HG03025 (cell line): ENCODE measurements at regions not wholly inside any gene's neighbourhood (a gene's known extent, or its start where the extent isn't known, plus 50 kb on each side); places are given as distances from the start of the nearest gene placed in this dataset.

Source experiments
- ATAC-seq: cut with Tn5 transposase; IDR thresholded peaks from one replicate; pipeline ENCODE4 v1.9.1; 2021; ENCODE audit warnings: mild to moderate bottlenecking, moderate library complexity; ENCODE audit not compliant: unreplicated experiment, low FRiP score

DNA sequence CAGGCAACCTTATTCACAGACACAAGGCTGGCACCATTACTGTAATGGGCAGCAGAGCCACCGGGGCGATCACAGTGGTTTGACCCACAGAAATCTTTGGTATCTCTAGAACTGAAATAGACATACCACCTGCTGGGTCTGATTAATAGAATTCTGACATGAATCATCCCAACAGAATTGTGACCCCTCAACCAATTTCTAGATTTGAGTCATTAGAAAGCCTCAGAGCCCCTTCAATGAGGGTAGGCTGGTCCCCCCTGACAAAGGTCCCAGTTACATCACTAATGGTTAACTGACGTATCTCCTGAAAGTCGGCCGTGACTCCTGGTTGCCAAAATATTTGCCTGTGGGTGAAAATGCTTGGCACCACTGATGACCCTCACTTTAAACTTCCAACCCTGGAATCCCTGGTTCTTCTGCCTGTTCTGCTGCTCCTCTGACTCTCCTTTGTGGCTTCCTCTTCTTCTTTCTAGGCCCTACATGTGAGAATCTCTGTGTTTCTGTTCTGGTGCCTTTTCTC lies 124.9 kb upstream of the ARID1B start:
- ATAC-seq: no peak

DNA sequence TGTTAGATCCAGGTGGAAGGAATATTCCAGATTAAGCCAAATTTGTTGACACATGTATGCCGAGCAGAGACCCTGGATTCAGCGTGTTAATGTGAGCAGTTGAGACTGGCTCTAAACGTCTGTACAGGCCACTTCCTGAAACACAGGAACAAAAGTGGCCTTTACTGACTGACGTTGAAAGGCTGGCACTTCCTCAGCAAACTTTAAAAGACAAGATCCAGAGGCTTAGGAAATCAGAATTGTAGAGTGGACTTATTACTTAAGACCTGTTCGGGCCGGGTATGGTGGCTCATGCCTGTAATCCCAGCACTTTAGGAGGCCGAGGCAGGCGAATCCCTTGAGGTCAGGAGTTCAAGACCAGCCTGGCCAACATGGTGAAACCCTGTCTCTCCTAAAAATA lies 125.7 kb upstream of the ARID1B start:
- no peak for ATAC-seq

DNA sequence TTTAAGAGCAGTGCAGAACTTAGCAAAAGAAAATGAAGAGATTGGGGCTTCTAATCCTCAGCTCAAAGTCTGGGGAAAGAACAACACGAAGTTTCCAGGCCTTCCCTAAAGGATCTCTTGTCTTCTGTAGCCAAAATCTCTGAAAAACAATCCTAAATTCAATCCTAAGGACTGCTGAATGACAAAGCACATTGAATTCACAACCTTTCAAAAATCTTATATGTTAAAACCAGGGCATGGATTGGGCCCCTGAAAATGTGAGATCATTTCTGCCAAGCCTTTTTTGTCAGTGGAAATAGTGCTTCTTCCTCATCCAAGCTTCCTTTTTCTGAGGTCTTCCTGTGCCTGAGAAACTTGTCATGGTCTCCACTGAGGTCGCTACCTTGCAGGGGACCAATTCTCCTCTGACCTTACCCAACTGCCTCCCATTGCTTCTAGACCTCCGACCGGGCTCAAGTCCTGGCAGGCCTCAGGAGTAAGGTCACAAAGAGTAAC lies 126.2 kb upstream of the ARID1B start:
- no peak for ATAC-seq

DNA sequence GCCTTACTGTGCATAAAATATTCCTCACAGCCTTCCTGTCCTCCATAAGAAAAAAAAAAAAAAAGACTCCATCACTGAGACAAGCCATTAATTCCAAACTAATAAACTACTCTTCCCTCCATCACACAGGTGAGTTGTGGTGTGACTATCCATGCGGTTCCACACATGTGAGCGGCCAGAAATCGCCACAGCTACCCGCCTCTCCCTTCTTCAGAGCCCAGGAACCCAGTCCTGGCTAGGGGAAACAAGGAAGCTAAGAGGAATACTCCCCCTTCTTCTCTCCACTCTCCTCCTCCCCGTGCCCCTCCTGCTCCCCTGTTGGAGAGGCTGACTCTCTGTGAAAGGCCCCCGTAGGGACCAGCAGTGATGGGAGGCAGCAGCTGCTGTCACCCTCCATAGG lies 128.6 kb upstream of the ARID1B start:
- ATAC-seq: no peak

DNA sequence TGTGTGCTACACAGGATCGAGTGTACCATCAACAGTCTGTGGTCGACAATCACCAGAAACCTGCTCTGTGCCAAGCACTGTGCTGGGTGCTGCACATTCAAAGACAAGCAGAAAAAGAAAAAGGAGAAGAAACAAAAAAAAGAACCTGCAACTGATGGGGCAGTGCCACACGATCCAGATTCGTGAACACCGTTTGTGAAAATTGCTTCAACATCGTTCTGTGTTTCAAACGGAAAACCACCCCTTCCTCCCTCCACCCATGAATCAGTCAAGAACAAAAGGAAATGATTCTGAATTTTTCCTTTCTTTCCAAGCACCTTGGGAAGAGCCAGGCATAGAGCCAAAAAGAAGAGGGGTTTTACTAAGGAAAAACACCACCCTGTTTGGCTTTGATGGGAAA lies 129.2 kb upstream of the ARID1B start:
- ATAC-seq: no peak

DNA sequence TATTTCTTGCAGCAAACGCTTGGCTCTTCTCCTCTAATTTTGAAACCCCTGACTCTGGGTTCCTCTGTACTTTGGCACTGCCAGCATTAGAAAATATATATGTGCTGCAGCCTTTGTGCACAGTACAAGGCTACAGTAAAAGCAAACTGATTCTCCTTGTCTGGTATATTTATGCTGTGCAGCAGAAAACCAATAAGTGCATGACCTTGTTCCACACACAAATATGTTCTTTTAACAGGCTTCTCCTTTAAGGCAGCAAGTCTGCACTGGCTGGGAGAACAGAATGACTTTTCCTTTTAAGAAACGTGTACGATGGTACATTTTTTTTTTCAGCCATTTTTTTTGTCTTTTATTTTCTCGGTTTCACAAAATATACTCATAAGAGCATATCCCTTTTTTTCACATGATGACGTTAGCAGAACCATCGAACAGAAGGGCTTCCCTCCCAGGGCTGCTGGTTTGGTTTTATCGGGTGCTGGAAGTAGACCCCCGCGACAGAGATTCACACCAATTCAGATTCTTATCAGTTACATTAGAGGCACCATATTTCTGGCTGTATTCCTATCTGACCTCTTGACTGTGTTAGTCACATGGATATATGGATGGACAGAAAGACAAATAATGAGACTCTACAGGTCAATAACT lies 129.9 kb upstream of the ARID1B start:
- ATAC-seq: no peak

DNA sequence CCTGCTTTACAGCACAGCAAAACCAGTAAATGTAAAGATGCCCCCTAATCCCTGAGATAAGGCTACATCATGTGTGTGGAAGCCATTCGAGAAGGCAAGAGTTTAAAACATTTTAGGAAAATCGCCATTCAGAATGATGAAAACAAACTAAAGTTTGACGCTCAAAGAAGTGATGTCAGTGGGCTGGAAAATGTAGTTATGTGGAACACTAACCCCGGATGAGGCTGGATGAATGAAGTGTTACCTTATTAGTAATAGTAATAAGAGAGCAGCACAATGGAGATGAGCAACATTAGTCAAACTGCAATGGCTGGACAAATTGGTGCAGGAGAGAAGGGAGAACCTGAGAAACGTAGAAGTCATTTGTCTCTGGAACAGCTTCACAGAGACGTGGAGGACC lies 130.7 kb upstream of the ARID1B start:
- no peak for ATAC-seq

DNA sequence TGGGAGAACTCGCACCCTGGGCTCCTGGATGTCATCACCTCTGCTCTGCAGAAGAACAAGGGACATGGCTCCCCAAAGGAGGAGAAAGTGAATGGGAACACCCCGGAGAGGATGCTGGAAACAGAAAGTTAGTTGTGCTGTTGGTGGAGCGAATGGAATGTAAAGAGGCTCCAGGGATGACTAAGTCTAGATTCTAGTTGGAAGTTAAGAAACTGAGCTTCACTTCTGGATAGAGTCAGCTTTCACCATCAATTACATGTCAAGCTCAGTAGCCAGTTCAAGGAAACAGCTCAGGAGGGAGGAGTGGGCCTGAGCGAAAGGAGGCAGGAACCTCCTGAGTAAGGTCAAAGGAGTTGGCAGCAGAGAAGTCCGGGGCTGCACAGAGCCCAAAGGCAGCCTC lies 132.1 kb upstream of the ARID1B start:
- ATAC-seq: no peak

DNA sequence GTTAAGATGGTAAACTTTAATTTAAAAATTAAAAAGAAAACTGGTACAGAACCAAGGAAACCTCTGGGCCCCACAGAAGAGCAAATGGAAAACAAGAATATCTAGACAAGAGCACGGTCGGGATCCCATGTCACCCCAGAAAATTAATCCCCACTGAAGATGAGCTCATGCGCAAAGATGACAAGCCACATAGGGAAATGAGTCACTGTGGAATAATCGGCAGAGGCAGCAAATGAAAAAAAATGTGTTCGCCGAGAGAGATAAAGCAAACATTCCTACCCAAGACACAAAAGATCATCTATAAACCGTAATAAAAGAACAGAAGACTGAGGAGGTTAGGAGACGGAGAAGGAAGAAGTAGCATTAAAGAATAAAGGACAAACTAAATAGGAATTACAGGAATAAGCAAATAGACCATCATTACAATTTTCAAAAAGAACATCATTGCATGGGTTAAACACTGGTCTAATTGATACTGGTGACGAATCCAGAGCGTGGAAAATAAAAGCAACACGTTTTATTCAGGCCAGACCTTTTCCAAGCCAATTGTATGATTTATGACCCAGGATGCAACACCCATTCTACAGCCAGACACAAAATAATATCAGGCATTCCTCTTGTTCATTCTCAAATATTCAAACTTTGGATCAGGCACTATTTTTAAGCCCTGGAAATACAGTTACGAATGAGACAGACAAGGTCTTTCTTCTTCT lies 138.0 kb upstream of the ARID1B start:
- no peak for ATAC-seq

DNA sequence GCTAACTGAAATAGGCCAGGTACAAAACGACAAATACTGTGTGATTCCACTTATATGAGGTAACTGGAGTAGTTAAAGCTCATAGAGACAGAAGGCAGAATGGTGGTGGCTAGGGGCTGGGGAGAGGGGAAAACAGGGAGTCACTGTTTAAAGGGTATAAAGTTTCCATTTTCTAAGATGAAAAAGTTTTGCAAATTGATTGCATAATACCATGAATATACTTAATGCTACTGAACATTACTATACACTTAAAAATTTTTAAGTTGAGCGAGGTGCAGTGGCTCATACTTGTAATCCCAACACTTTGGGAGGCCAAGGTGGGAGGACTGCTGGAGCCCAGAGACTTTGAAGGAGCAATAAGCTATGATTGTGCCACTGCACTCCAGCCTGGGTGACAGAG lies 138.6 kb upstream of the ARID1B start:
- no peak for ATAC-seq

DNA sequence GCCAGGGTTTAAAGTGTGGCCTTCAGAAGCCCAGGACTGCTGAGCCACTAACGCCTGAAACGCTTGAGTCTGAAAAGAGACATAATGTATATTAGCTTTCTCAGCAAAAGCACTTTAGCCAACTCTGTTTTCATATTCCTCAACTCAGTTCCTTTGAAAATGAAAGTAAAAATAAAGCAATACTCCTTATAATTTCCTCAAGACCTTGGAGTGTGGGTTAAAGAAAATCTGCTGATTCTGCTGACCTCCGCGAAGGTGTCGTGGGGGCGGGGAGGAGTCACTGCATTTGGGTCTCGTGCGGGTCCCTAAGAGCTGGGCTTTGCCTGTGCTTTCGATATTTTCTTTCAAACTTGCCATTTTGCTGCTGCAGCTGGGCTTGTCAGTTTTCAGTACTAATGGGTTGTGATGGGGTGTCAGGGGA lies 142.2 kb upstream of the ARID1B start:
- ATAC-seq: no peak

DNA sequence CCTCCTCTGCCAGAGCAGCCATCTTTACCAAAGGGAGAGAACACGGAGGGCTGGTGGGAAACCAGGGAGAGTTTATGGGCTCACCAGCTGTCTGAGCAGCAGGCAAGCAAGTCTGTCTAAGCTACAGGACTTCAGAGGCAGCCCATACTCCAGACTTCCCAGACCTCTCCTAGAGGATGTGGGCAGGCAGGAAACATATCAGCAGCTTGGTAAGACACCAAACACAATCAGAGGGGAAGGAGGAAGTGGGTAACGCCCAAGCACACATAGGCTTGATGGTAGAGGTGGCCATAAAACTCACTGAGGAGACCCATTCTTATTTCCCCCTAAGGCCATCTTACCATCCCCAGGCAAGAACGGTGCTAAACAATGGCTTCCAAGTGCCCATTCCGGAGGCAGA lies 143.1 kb upstream of the ARID1B start:
- no peak for ATAC-seq

DNA sequence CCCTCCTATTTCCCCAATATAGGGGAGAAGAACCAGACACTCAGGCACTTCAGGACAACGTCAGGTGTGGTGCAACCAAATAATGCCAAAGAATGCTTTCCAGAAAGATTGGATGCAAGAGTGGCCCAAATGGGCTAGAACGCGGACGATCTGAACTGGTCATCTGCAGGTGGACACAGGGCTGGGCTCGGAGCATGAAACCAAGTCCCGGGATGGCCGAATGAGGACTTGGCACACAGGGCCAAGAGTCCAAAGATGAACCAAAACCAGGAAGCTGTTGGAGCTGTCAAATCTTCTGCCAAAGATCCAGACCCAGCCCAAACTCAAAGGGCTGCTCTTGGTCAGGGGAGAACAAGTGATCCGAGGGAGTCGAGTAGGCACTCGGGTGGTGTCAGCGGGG lies 143.9 kb upstream of the ARID1B start:
- ATAC-seq: no peak

DNA sequence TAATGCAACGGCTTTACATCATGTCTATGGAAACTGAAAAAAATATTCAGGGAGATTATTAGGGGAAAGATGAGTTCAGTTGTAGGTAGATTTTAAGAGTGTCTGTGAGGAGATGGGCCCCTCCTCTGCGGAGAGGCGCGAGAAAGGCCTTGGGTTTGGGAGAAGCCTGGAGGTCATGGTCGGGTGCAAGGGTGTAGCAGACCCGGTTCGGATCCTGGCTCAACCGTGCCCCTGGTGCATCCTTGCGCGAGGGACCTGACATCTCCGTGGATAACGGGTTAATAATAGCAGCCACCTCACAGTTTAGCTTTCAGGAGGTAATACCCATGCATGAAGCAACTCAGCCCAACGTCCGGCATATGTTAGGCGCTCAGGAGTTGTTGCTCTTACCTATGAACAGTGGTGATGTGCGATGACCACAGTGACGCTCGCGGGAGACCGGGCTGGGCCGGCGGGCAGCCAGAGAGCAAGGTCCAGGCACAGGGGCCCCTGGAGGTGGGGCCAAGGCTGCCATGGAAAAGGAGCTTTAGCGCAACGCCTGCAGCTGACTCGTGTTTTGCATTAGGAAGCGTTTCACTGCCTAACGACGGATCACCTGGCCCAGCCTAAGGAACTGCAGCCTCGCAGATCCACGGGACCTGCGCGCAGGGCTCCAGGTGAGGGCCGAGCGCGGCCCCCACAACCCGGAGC lies 146.4 kb upstream of the ARID1B start:
- no peak for ATAC-seq

DNA sequence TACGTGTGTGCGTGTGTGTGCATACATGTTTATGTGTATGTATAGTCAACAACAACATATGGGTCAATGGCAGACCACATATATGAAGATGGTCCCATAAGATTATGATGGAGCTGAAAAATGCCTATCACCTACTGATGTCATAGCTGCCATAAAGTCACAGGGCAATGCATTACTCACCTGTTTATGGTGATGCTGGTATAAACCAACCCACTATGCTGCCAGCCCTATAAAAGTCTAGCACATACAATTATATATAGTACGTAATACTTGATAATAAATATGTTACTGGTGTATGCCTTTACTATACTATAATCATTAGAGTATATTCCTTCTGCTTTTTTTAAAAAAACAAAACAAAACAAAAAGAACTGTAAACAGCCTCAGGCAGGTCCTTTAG lies 148.4 kb upstream of the ARID1B start:
- ATAC-seq: no peak

DNA sequence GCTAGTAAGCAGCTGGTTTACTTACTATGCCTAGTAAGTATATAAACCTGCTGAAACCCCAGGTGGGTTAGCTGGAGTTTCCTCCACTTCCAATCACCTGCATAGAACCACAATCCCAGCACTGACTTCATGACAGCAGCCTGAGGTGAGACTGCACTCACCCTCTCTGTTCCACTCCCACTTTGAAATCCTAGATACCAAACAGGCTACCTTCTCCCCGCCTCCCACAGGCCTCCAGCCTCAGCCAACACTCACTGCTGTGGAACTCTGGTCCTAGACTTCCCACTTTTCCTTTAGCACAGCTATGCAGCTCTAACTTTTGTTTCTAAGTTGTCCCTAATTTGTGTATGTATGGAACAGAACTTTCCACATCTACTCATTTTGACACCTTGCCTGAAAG lies 149.7 kb upstream of the ARID1B start:
- ATAC-seq: no peak

DNA sequence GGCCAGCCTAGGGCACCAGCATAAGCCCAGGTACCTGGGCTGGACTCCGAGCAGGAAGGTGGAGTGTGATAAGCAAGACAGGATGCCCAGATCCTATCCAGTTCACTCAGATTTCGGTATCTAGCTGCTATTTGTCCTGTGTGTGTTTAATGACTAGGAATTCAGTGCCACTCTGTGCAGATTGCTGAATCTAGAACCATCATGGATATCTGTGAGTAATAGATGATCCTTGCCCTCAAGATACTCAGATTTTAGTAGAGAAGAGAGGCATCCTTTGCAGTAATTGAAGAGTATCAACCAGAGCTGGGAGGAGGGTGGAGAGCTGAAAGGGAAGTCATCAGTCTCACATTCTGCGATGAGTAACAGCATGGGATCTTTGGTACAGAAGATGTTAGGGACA lies 155.0 kb upstream of the ARID1B start:
- ATAC-seq: no peak

DNA sequence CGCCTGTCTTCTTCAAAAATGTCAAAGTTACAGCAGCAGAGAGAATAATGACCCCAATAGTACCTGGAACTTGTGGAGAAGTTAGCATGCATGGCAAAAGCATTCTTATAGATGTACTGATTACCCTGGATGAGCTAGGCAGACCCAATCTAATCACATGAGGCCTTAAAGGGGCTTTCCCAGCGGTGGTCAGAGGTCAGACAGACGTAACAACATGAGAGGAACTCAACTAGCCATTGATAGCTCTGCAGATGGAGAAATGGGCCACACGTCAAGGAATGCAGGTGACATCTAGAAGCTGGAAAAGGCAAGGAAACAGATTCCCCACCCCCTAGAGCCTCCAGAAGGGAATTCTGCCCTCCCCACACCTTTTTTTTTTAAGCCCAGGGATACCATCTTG lies 156.8 kb upstream of the ARID1B start:
- ATAC-seq: no peak

DNA sequence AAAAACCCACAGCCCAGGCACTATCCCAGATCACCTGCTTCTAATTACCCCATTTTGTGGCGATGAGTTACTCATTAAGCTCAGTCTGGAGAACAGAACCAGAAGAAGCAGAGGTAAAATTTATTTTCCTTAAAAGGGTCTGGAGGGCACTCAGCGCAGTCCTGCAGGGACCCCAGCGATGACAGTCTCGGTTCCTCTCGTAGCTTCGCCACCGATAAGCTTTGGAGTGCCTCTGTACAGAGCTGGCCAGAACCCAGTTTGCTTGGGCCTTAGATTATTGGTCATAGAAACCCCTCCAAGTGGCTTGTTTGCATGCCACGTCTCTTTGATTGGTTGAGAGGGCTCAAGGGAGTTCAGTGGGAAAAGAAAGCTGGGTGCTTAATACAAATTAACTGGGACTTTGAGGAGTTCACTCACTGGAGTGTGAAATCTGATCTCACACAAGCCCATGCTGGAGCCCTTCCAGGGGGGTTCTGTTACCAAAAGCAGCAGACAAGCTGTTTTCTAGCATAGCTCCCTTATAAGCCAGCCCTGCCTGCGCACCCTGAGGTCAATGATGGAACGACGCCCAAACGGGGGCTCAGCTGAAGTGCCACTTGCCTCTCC lies 158.5 kb upstream of the ARID1B start:
- no peak for ATAC-seq

DNA sequence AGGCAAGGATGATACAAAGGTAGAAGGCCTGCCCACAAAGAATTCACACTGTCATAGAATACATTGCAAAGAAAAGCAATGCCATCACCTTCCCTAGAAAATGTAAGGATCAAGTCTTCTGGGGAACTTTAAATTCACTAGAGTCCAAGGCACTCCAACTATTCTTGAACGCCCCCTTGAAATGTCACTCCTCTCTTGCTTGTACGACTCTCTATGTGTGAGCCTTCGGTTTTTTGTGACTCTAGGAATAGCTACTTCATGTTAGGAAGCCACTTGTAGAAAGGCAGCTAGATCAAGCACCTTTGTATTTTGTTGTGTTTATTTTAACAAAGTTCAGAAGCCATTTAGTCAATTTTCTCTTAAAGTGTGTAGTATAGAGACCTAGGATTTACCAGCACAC lies 159.2 kb upstream of the ARID1B start:
- ATAC-seq: no peak

DNA sequence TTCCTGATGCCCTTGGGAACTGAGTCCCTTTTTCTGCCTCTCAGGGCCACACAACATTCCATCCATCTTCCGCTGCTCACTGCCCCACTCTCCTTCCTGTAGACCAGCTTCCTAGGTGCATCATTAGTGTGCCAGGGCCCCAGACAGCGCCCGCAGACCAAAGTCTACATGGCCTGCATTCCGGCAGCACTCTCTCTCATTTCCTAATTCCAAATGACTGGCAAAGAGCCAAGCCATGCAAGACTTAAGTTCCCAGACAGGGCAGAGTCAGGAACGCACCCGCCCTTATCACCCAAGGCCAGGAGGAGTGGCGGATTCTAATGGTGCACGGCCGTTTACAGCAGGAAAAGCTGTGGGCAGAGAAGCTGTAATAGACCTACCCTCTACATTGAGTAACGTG lies 159.8 kb upstream of the ARID1B start:
- no peak for ATAC-seq
